ENCODE measurements at regions not wholly inside any gene's neighbourhood (a gene's known extent, or its start where the extent isn't known, plus 50 kb on each side); places are given as distances from the start of the nearest gene placed in this dataset.
A peak's percentile ranks its signal among the peaks of the same experiment; 100 is the strongest.

- no peak for DNase-seq (ENCODE audit: low read depth, low spot score)
- Mint-ChIP-seq H3K4me1 (peaks cover 10% of the 10 kb centered on the region), H3K9me3 (no peaks in the 10 kb centered on the region), H3K27ac (ENCODE audit: unreplicated experiment) (no peak overlapping the region), H3K27me3 (ENCODE audit: low read depth) (peaks cover 62% of the 10 kb centered on the region), H3K4me3 (no peak overlapping the region), H3K36me3 (ENCODE audit: low read depth) (no peaks in the 10 kb centered on the region)
- TF ChIP-seq CTCF (conservative IDR thresholded peaks at IDR 0.05), result no peak
These were observed 200.8 kb downstream of the BMP7 start for GRCh38 chr20:57065646-57066045.

GRCh38 chr20:57066126-57066900, 200.1 kb downstream of the BMP7 start:
- Mint-ChIP-seq H3K4me1 (peaks cover 15% of the 10 kb centered on the region), H3K36me3 (ENCODE audit: low read depth) (no peaks in the 10 kb centered on the region), H3K9me3 (no peaks in the 10 kb centered on the region), H3K27me3 (ENCODE audit: low read depth) (peaks cover 62% of the 10 kb centered on the region), H3K4me3 (no peak overlapping the region), H3K27ac (ENCODE audit: unreplicated experiment) (no peak overlapping the region)
- no peak for TF ChIP-seq CTCF (conservative IDR thresholded peaks at IDR 0.05)
- no peak for DNase-seq (ENCODE audit: low read depth, low spot score)

GRCh38 chr20:57069442-57069841, 197.0 kb downstream of the BMP7 start:
- H3K27me3 Mint-ChIP-seq (ENCODE audit: low read depth), result peaks cover 65% of the 10 kb centered on the region

GRCh38 chr20:57070296-57070695, 196.1 kb downstream of the BMP7 start:
- H3K36me3 Mint-ChIP-seq (ENCODE audit: low read depth), result peaks cover 3% of the 10 kb centered on the region
- peaks cover 21% of the 10 kb centered on the region for H3K4me1 Mint-ChIP-seq
- H3K4me3 Mint-ChIP-seq, result no peak overlapping the region
- no peak for DNase-seq (ENCODE audit: low read depth, low spot score)
- no peak overlapping the region for H3K27ac Mint-ChIP-seq (ENCODE audit: unreplicated experiment)
- TF ChIP-seq CTCF (conservative IDR thresholded peaks at IDR 0.05), result no peak
- peaks cover 65% of the 10 kb centered on the region for H3K27me3 Mint-ChIP-seq (ENCODE audit: low read depth)
- H3K9me3 Mint-ChIP-seq, result no peaks in the 10 kb centered on the region

More at GRCh38 chr20:57069442-57069841, 197.0 kb downstream of the BMP7 start:
- Mint-ChIP-seq H3K9me3 (no peaks in the 10 kb centered on the region), H3K4me3 (no peak overlapping the region), H3K4me1 (peaks cover 21% of the 10 kb centered on the region), H3K36me3 (ENCODE audit: low read depth) (no peaks in the 10 kb centered on the region), H3K27ac (ENCODE audit: unreplicated experiment) (no peak overlapping the region)
- no peak for TF ChIP-seq CTCF (conservative IDR thresholded peaks at IDR 0.05)
- DNase-seq (ENCODE audit: low read depth, low spot score), result no peak

GRCh38 chr20:57071283-57071731, 195.1 kb downstream of the BMP7 start:
- peak overlapping the region; percentile 63 for H3K4me3 Mint-ChIP-seq
- no peak for TF ChIP-seq CTCF (conservative IDR thresholded peaks at IDR 0.05)
- peaks cover 58% of the 10 kb centered on the region for H3K27me3 Mint-ChIP-seq (ENCODE audit: low read depth)
- peaks cover 14% of the 10 kb centered on the region for H3K4me1 Mint-ChIP-seq
- H3K9me3 Mint-ChIP-seq, result peaks cover 4% of the 10 kb centered on the region
- H3K27ac Mint-ChIP-seq (ENCODE audit: unreplicated experiment), result no peak overlapping the region
- no peak for DNase-seq (ENCODE audit: low read depth, low spot score)
- H3K36me3 Mint-ChIP-seq (ENCODE audit: low read depth), result peaks cover 3% of the 10 kb centered on the region
